Karpas-422 (cell line): ENCODE measurements at regions not wholly inside any gene's neighbourhood (a gene's known extent, or its start where the extent isn't known, plus 50 kb on each side); places are given as distances from the start of the nearest gene placed in this dataset.

Experiments
- DNase-seq: peaks from one replicate; pipeline ENCODE4 v3.0.0-alpha.2; 2015
- H2AFZ ChIP-seq: fragments of 200-600 bp; sonication (generic); 2 replicates; pipeline ENCODE4 v1.6.1; 2014; ENCODE audit warnings: antibody characterized with exemption, low read length, mixed read lengths
- H3K27ac ChIP-seq: fragments of 200-600 bp; sonication (generic); 2 replicates; pipeline ENCODE4 v1.5.1; 2014; ENCODE audit warnings: mild to moderate bottlenecking, low read length, moderate library complexity
- H3K27me3 ChIP-seq: fragments of 200-600 bp; sonication (generic); 2 replicates; pipeline ENCODE4 v1.6.1; 2014; ENCODE audit warnings: low read length, mixed read lengths
- H3K36me3 ChIP-seq: fragments of 200-600 bp; sonication (generic); 2 replicates; pipeline ENCODE4 v1.6.1; 2014; ENCODE audit warnings: low read length, mixed read lengths; ENCODE audit not compliant: insufficient read depth
- H3K4me1 ChIP-seq: fragments of 200-600 bp; sonication (generic); 2 replicates; pipeline ENCODE4 v1.6.1; 2014; ENCODE audit warnings: mild to moderate bottlenecking, low read length, mixed read lengths
- H3K4me2 ChIP-seq: fragments of 200-600 bp; sonication (generic); 2 replicates; pipeline ENCODE4 v1.6.1; 2014; ENCODE audit warnings: low read length, low read depth, mild to moderate bottlenecking; ENCODE audit not compliant: poor library complexity, severe bottlenecking
- H3K4me3 ChIP-seq: fragments of 200-600 bp; sonication (generic); 2 replicates; pipeline ENCODE4 v1.5.1; 2014; ENCODE audit warnings: mild to moderate bottlenecking, antibody characterized with exemption, low read length, mixed read lengths
- H3K79me2 ChIP-seq: fragments of 200-600 bp; sonication (generic); 2 replicates; pipeline ENCODE4 v1.6.1; 2014; ENCODE audit warnings: mild to moderate bottlenecking, low read length, mixed read lengths
- H3K9ac ChIP-seq: fragments of 200-600 bp; sonication (generic); 2 replicates; pipeline ENCODE4 v1.6.0; 2014; ENCODE audit warnings: low read length
- H3K9me2 ChIP-seq: fragments of 200-600 bp; sonication (generic), shearing (Covaris generic); replicated peaks from 2 replicates; pipeline ENCODE4 v1.6.0; 2014; ENCODE audit warnings: mild to moderate bottlenecking, low read length, moderate library complexity; ENCODE audit not compliant: insufficient read depth
- H3K9me3 ChIP-seq: fragments of 300-700, 200-600 bp; sonication (generic); 2 replicates; pipeline ENCODE4 v1.6.1; 2014; ENCODE audit warnings: low read length, mixed read lengths
- H4K20me1 ChIP-seq: fragments of 200-600 bp; sonication (generic); 2 replicates; pipeline ENCODE4 v1.6.1; 2014; ENCODE audit warnings: mild to moderate bottlenecking, antibody characterized with exemption, low read length, low read depth; ENCODE audit not compliant: insufficient read depth

GRCh38 chr4:114474188-114474800 is 124.3 kb upstream of the UGT8 start:
- no peak overlapping the region for H3K4me3 ChIP-seq
- no peaks in the 10 kb centered on the region for H3K9me3 ChIP-seq
- H3K36me3 ChIP-seq, result no peaks in the 10 kb centered on the region
- H3K27ac ChIP-seq, result no peak overlapping the region
- H3K9ac ChIP-seq, result no peak overlapping the region
- no peak overlapping the region for H2AFZ ChIP-seq
- H3K79me2 ChIP-seq, result no peaks in the 10 kb centered on the region
- no peaks in the 10 kb centered on the region for H3K4me1 ChIP-seq
- no peaks in the 10 kb centered on the region for H3K9me2 ChIP-seq
- no peaks in the 10 kb centered on the region for H3K27me3 ChIP-seq
- H3K4me2 ChIP-seq, result no peak overlapping the region
- H4K20me1 ChIP-seq, result no peaks in the 10 kb centered on the region
- DNase-seq, result no peak

DNA sequence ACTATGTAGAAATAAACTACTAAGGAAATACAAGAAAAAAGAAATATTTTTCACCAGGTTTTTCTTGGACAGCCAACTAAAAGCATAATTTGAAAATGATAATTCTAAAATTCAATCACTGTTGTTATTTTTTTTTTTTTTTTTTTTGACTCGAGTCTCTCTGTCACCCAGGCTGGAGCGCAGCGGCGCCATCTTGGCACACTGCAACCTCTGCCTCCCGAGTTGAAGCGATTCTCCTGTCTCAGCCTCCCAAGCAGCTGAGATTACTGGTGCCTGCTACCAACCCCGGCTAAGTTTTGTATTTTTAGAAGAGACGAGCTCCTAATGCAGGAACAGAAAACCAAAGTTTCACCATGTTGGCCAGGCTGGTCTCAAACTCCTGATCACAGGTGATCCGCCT is 122.3 kb upstream of the UGT8 start:
- Histone ChIP-seq H3K9me3 (no peaks in the 10 kb centered on the region), H3K9me2 (no peaks in the 10 kb centered on the region), H2AFZ (no peak overlapping the region), H3K9ac (no peak overlapping the region), H3K36me3 (no peaks in the 10 kb centered on the region), H3K79me2 (no peaks in the 10 kb centered on the region), H3K4me2 (no peak overlapping the region), H3K4me1 (no peaks in the 10 kb centered on the region), H3K4me3 (no peak overlapping the region), H3K27me3 (no peaks in the 10 kb centered on the region), H3K27ac (no peak overlapping the region), H4K20me1 (no peaks in the 10 kb centered on the region)
- no peak for DNase-seq

DNA sequence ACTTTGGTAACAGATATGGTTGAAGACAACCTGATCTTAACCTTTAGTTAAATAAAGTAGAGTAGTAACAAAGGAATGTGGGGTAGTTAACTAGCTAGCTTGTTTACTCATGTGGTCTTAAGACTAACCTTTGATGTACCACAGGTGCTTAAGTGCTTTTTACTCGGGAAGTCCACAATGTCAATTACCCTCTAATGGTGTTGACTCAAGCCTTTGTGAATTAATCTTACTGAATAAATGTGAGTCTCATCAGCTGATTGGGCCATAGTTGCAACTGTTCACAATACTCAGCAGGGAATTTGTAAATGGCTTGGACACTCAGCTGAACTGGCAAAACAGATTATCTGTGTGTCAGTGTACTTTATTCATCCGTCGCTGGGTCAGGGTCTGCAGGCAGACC is 119.0 kb upstream of the UGT8 start:
- DNase-seq, result no peak
- Histone ChIP-seq H3K9ac (no peak overlapping the region), H4K20me1 (no peaks in the 10 kb centered on the region), H2AFZ (no peak overlapping the region), H3K9me3 (no peaks in the 10 kb centered on the region), H3K4me2 (no peak overlapping the region), H3K36me3 (no peaks in the 10 kb centered on the region), H3K79me2 (no peaks in the 10 kb centered on the region), H3K4me3 (no peak overlapping the region), H3K4me1 (no peaks in the 10 kb centered on the region), H3K27ac (no peak overlapping the region), H3K27me3 (no peaks in the 10 kb centered on the region), H3K9me2 (no peaks in the 10 kb centered on the region)

GRCh38 chr4:114481856-114482255 is 116.8 kb upstream of the UGT8 start:
- Histone ChIP-seq H2AFZ (no peak overlapping the region), H3K79me2 (no peaks in the 10 kb centered on the region), H3K4me2 (no peak overlapping the region), H3K9ac (no peak overlapping the region), H3K4me3 (no peak overlapping the region), H3K27ac (no peak overlapping the region), H3K27me3 (no peaks in the 10 kb centered on the region), H3K9me2 (no peaks in the 10 kb centered on the region), H3K4me1 (no peaks in the 10 kb centered on the region), H4K20me1 (no peaks in the 10 kb centered on the region), H3K36me3 (no peaks in the 10 kb centered on the region), H3K9me3 (no peaks in the 10 kb centered on the region)
- no peak for DNase-seq

DNA sequence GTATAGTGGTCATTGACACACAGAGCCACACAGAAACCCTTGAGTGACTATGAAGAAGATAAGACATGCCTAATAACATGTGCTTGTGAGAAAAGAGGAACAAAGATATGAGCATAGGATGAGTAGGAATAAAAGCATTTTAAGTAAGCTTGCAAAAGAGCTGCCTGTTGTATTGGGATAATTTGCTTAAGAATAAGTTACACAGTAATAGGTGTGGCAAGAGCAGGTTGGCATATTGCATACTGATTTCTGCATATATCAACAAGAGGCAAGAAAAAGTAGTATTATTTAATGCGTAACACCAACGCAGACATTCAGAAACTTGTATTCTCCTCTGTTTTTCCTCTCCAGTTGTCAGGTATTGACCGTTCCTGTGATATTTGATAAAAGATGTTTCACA is 111.5 kb upstream of the UGT8 start:
- Histone ChIP-seq H3K27ac (no peak overlapping the region), H2AFZ (no peak overlapping the region), H3K9me3 (no peaks in the 10 kb centered on the region), H3K9ac (no peak overlapping the region), H4K20me1 (no peaks in the 10 kb centered on the region), H3K9me2 (no peaks in the 10 kb centered on the region), H3K4me3 (no peak overlapping the region), H3K4me2 (no peak overlapping the region), H3K36me3 (no peaks in the 10 kb centered on the region), H3K79me2 (no peaks in the 10 kb centered on the region), H3K4me1 (no peaks in the 10 kb centered on the region), H3K27me3 (no peaks in the 10 kb centered on the region)
- DNase-seq, result no peak

DNA sequence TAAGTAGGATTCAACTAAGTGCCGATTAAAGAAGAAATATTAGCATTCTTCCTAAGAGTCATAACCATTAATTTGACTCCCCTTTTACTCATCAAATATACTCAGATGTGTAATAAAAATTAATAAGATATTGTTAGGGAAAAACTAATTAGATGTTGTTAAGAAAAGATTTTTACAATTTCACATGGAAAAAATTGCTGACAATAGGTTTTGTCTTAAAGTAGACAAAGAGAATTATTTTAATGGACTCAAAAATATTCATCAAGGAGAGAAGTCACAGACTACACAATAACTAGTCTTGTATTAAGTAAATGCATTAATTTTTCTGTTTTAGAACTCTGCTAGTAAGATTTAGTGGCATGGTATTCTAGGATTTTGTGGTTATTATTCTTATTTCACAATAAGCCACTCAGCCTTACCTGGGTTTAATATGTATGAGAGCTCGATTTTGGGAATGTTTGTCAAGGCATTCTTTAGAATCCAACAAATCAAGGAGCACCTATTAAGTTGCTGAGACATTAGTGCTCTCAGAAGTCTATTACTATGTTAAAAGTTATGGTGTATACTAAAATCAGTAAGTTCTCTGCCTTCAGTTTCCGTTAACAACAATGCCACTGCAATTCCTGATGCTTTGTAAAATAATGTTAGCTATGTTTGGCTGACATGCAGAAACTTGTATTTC is 110.2 kb upstream of the UGT8 start:
- no peaks in the 10 kb centered on the region for H3K36me3 ChIP-seq
- no peaks in the 10 kb centered on the region for H3K9me2 ChIP-seq
- DNase-seq, result no peak
- no peaks in the 10 kb centered on the region for H3K4me1 ChIP-seq
- H3K27me3 ChIP-seq, result no peaks in the 10 kb centered on the region
- no peak overlapping the region for H2AFZ ChIP-seq
- H3K9me3 ChIP-seq, result no peaks in the 10 kb centered on the region
- no peak overlapping the region for H3K27ac ChIP-seq
- H3K4me2 ChIP-seq, result no peak overlapping the region
- H4K20me1 ChIP-seq, result no peaks in the 10 kb centered on the region
- H3K4me3 ChIP-seq, result no peak overlapping the region
- no peaks in the 10 kb centered on the region for H3K79me2 ChIP-seq
- no peak overlapping the region for H3K9ac ChIP-seq

- Histone ChIP-seq H3K9me3 (no peaks in the 10 kb centered on the region), H3K4me3 (no peak overlapping the region), H4K20me1 (no peaks in the 10 kb centered on the region), H3K4me1 (no peaks in the 10 kb centered on the region), H3K9ac (no peak overlapping the region), H3K9me2 (no peaks in the 10 kb centered on the region), H3K27me3 (no peaks in the 10 kb centered on the region), H3K36me3 (no peaks in the 10 kb centered on the region), H3K79me2 (no peaks in the 10 kb centered on the region), H3K27ac (no peak overlapping the region), H2AFZ (no peak overlapping the region), H3K4me2 (no peak overlapping the region)
- no peak for DNase-seq
Measured at GRCh38 chr4:114494246-114494803, 104.3 kb upstream of the UGT8 start.

DNA sequence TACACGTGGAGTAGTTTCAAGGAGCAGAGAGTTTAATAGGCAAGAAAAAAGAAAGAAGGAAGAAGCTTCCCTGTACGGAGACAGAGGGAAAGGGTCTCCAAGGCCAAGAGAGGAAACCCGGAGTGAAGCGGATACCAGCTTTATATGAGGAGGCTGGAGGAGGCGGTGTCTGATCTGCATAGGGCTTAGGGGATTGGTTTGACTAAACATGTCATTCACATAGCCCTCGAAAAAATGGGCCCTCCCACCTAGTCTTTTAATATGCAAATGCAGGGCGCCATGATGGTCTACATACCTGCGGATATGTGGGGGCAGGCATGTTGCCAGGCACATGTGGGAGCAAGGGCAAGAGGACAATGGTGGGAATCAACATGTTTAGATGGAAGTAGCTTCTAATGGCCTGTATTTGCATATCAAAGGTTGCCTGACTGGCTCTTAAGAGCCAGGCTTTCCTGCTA is 103.1 kb upstream of the UGT8 start:
- peak; percentile 43 for DNase-seq
- Histone ChIP-seq H3K27ac (no peak overlapping the region), H2AFZ (no peak overlapping the region), H3K9me3 (no peaks in the 10 kb centered on the region), H3K79me2 (no peaks in the 10 kb centered on the region), H3K9me2 (no peaks in the 10 kb centered on the region), H3K36me3 (no peaks in the 10 kb centered on the region), H3K4me2 (no peak overlapping the region), H3K9ac (no peak overlapping the region), H3K4me1 (no peaks in the 10 kb centered on the region), H3K27me3 (no peaks in the 10 kb centered on the region), H4K20me1 (no peaks in the 10 kb centered on the region), H3K4me3 (no peak overlapping the region)
